ENCODE measurements at regions not wholly inside any gene's neighbourhood (a gene's known extent, or its start where the extent isn't known, plus 50 kb on each side); places are given as distances from the start of the nearest gene placed in this dataset.

DNA sequence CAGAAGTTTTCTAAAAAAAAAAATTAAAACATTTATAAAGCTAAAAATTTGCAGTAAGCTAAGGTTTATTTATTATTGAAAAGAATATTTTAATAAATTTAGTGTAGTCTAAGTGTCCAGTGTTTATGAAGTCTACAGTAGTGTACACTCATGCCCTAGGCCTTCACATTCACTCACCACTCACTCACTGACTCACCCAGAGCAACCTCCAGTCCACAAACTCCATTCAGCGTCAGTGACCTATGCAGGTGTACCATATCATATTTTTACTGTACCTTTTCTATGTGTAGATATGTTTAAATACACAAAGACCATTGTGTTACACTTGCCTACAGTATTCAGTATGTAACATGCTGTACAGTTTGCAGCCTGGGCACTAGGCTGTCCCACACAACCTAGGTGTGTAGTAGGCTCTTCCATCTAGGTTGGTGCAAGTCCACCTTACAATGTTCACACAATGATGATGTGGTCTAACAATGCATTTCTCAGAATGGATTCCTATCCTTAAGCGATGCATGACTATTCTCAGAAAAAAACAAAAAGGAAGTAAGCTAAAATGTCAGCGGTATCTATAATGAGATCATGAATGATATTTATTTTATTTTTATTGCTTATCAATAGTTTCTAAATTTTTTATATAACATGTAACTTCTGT is 336.7 kb downstream of the AGTPBP1 start:
- TF ChIP-seq POLR2AphosphoS5 (IDR thresholded peaks at IDR 0.05; ENCODE audit: low read depth, low read length): no peak
- no peak for TF ChIP-seq TAF1 (IDR thresholded peaks at IDR 0.05; ENCODE audit: borderline replicate concordance, low read depth, low read length)
